ENCODE measurements at regions not wholly inside any gene's neighbourhood (a gene's known extent, or its start where the extent isn't known, plus 50 kb on each side); places are given as distances from the start of the nearest gene placed in this dataset.
A peak's percentile ranks its signal among the peaks of the same experiment; 100 is the strongest.

DNA sequence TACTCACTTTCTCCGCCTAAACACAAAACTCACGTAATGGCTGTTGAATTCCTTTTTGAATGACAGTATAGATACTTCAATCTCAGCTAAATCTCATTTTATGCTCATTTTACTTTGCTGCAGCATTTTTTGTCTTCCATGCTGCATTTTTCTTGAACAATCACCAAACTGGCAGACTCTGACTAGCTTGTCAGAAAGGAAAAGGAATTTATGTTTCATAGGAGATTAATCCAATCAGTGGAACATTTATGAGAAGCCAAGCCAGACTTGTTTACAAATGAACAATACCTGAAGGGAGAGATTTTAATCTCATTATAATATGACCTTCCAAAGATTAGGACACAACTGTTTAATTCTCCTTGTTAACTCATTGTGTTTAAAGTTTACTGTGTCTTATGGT, 1044.3 kb downstream of the DIAPH3 start:
- intact Hi-C loops (cut with micrococcal nuclease; ENCODE audit: unreplicated experiment), result loop anchor here (10.0 kb wide), 1 partner anchor 1215 kb away; no protein-coding TSS in a partner anchor
- TF ChIP-seq EZH2 (IDR thresholded peaks at IDR 0.05; ENCODE audit: borderline replicate concordance, low read depth, low read length, poor library complexity, severe bottlenecking) (no peak), CTCF (conservative IDR thresholded peaks at IDR 0.05; ENCODE audit: low read depth, low read length) (no peak)
- ChIA-PET CTCF (no interaction called here), POLR2A (ENCODE audit: low non-redundant PET) (no interaction called here)
- H3K4me3 ChIP-seq (ENCODE audit: low read depth, low read length, poor library complexity, severe bottlenecking), result no peak overlapping the region
- no peaks in the 10 kb centered on the region for H3K36me3 ChIP-seq (ENCODE audit: insufficient read depth, low read length, poor library complexity, severe bottlenecking)
- peak; percentile 41 for DNase-seq (ENCODE audit: low spot score)
- no peaks in the 10 kb centered on the region for H3K9me3 ChIP-seq (ENCODE audit: low read depth, low read length, poor library complexity, severe bottlenecking)
- H3K27ac ChIP-seq (ENCODE audit: low read depth, low read length, poor library complexity, severe bottlenecking), result no peak overlapping the region
- peaks cover 7% of the 10 kb centered on the region for H3K4me1 ChIP-seq (ENCODE audit: insufficient read depth, low read length, poor library complexity, severe bottlenecking)
- H3K27me3 ChIP-seq (replicated peaks; ENCODE audit: insufficient read depth, low read depth, low read length, poor library complexity), result no peaks in the 10 kb centered on the region
- no TSS peak for BruUV-seq (replicated peaks)

GRCh38 chr13:59120297-59120843, 1043.4 kb downstream of the DIAPH3 start:
- Histone ChIP-seq H3K4me3 (ENCODE audit: low read depth, low read length, poor library complexity, severe bottlenecking) (no peak overlapping the region), H3K4me1 (ENCODE audit: insufficient read depth, low read length, poor library complexity, severe bottlenecking) (peaks cover 7% of the 10 kb centered on the region), H3K27ac (ENCODE audit: low read depth, low read length, poor library complexity, severe bottlenecking) (no peak overlapping the region), H3K9me3 (ENCODE audit: low read depth, low read length, poor library complexity, severe bottlenecking) (no peaks in the 10 kb centered on the region), H3K36me3 (ENCODE audit: insufficient read depth, low read length, poor library complexity, severe bottlenecking) (no peaks in the 10 kb centered on the region), H3K27me3 (replicated peaks; ENCODE audit: insufficient read depth, low read depth, low read length, poor library complexity) (no peaks in the 10 kb centered on the region)
- ChIA-PET CTCF (no interaction called here), POLR2A (ENCODE audit: low non-redundant PET) (no interaction called here)
- no peak for TF ChIP-seq CTCF (conservative IDR thresholded peaks at IDR 0.05; ENCODE audit: low read depth, low read length)
- DNase-seq (ENCODE audit: low spot score), result no peak
- BruUV-seq (replicated peaks), result no TSS peak
- intact Hi-C loops (cut with micrococcal nuclease; ENCODE audit: unreplicated experiment), result no loop called here

- no peak for DNase-seq (ENCODE audit: low spot score)
- no peak for TF ChIP-seq CTCF (conservative IDR thresholded peaks at IDR 0.05; ENCODE audit: low read depth, low read length)
- TF ChIP-seq EZH2 (IDR thresholded peaks at IDR 0.05; ENCODE audit: borderline replicate concordance, low read depth, low read length, poor library complexity, severe bottlenecking), result no peak
- Histone ChIP-seq H3K9me3 (ENCODE audit: low read depth, low read length, poor library complexity, severe bottlenecking) (no peaks in the 10 kb centered on the region), H3K27me3 (replicated peaks; ENCODE audit: insufficient read depth, low read depth, low read length, poor library complexity) (no peaks in the 10 kb centered on the region), H3K4me1 (ENCODE audit: insufficient read depth, low read length, poor library complexity, severe bottlenecking) (peaks cover 7% of the 10 kb centered on the region), H3K27ac (ENCODE audit: low read depth, low read length, poor library complexity, severe bottlenecking) (no peak overlapping the region), H3K4me3 (ENCODE audit: low read depth, low read length, poor library complexity, severe bottlenecking) (no peak overlapping the region), H3K36me3 (ENCODE audit: insufficient read depth, low read length, poor library complexity, severe bottlenecking) (no peaks in the 10 kb centered on the region)
- intact Hi-C loops (cut with micrococcal nuclease; ENCODE audit: unreplicated experiment), result no loop called here
- no TSS peak for BruUV-seq (replicated peaks)
- CTCF ChIA-PET, result interaction anchor here (0.6 kb wide), 1 partner anchor 195 kb away, joined by 3 read pairs; no protein-coding TSS in a partner anchor
- POLR2A ChIA-PET (ENCODE audit: low non-redundant PET), result interaction anchor here (0.5 to 0.6 kb wide), 2 partner anchors 11 to 1206 kb away, joined by 3 to 4 read pairs; no protein-coding TSS in a partner anchor
Observed at GRCh38 chr13:59121507-59121906, 1042.2 kb downstream of the DIAPH3 start.

Data from A673 (cell line).